ENCODE measurements at regions not wholly inside any gene's neighbourhood (a gene's known extent, or its start where the extent isn't known, plus 50 kb on each side); places are given as distances from the start of the nearest gene placed in this dataset.

- no peak overlapping the region for H3K27ac ChIP-seq
- H3K27me3 ChIP-seq: no peaks in the 10 kb centered on the region
- DNase-seq (ENCODE audit: extremely low spot score in 2 of 2): no peak
- H3K4me3 ChIP-seq: no peak overlapping the region
- no peaks in the 10 kb centered on the region for H3K9me3 ChIP-seq
- no peak for TF ChIP-seq POLR2AphosphoS5 (IDR thresholded peaks at IDR 0.05; ENCODE audit: insufficient read depth in 1 of 2, low read depth in 1 of 2)
- TF ChIP-seq CTCF (IDR thresholded peaks at IDR 0.05): no peak
- no peak for TF ChIP-seq POLR2A (IDR thresholded peaks at IDR 0.05)
- no peaks in the 10 kb centered on the region for H3K36me3 ChIP-seq
- H3K4me1 ChIP-seq: no peaks in the 10 kb centered on the region
- intact Hi-C loops (cut with DNase I): no loop called here
Observed at GRCh38 chr11:95306801-95307200, 75.8 kb upstream of the SESN3 start.

GRCh38 chr11:95306123-95306522 lies 75.1 kb upstream of the SESN3 start:
- no peak overlapping the region for H3K4me3 ChIP-seq
- no peaks in the 10 kb centered on the region for H3K4me1 ChIP-seq
- no peak overlapping the region for H3K27ac ChIP-seq
- H3K36me3 ChIP-seq: no peaks in the 10 kb centered on the region
- intact Hi-C loops (cut with DNase I): no loop called here
- DNase-seq (ENCODE audit: extremely low spot score in 2 of 2): no peak
- H3K9me3 ChIP-seq: no peaks in the 10 kb centered on the region
- H3K27me3 ChIP-seq: no peaks in the 10 kb centered on the region
- TF ChIP-seq POLR2A (IDR thresholded peaks at IDR 0.05): no peak
- no peak for TF ChIP-seq CTCF (IDR thresholded peaks at IDR 0.05)
- no peak for TF ChIP-seq POLR2AphosphoS5 (IDR thresholded peaks at IDR 0.05; ENCODE audit: insufficient read depth in 1 of 2, low read depth in 1 of 2)

- no peak overlapping the region for H3K4me3 ChIP-seq
- H3K4me1 ChIP-seq: no peaks in the 10 kb centered on the region
- H3K27ac ChIP-seq: no peak overlapping the region
- H3K36me3 ChIP-seq: no peaks in the 10 kb centered on the region
- TF ChIP-seq CTCF (IDR thresholded peaks at IDR 0.05) (no peak), POLR2AphosphoS5 (IDR thresholded peaks at IDR 0.05; ENCODE audit: insufficient read depth in 1 of 2, low read depth in 1 of 2) (no peak), POLR2A (IDR thresholded peaks at IDR 0.05) (no peak)
- intact Hi-C loops (cut with DNase I): no loop called here
- DNase-seq (ENCODE audit: extremely low spot score in 2 of 2): no peak
- H3K27me3 ChIP-seq: no peaks in the 10 kb centered on the region
- no peaks in the 10 kb centered on the region for H3K9me3 ChIP-seq
Observed at GRCh38 chr11:95305705-95306104, 74.7 kb upstream of the SESN3 start.

- Histone ChIP-seq H3K27me3 (no peaks in the 10 kb centered on the region), H3K4me1 (no peaks in the 10 kb centered on the region), H3K36me3 (no peaks in the 10 kb centered on the region), H3K4me3 (no peak overlapping the region), H3K27ac (no peak overlapping the region), H3K9me3 (no peaks in the 10 kb centered on the region)
- no peak for TF ChIP-seq POLR2A (IDR thresholded peaks at IDR 0.05)
- no peak for TF ChIP-seq CTCF (IDR thresholded peaks at IDR 0.05)
- no peak for TF ChIP-seq POLR2AphosphoS5 (IDR thresholded peaks at IDR 0.05; ENCODE audit: insufficient read depth in 1 of 2, low read depth in 1 of 2)
- DNase-seq (ENCODE audit: extremely low spot score in 2 of 2): no peak
- intact Hi-C loops (cut with DNase I): no loop called here
Observed at GRCh38 chr11:95304777-95305176, 73.8 kb upstream of the SESN3 start.

- no peak overlapping the region for H3K4me3 ChIP-seq
- H3K4me1 ChIP-seq: no peaks in the 10 kb centered on the region
- TF ChIP-seq POLR2AphosphoS5 (IDR thresholded peaks at IDR 0.05; ENCODE audit: insufficient read depth in 1 of 2, low read depth in 1 of 2) (no peak), CTCF (IDR thresholded peaks at IDR 0.05) (no peak)
- H3K27ac ChIP-seq: no peak overlapping the region
- intact Hi-C loops (cut with DNase I): no loop called here
- DNase-seq (ENCODE audit: extremely low spot score in 2 of 2): no peak
- H3K27me3 ChIP-seq: no peaks in the 10 kb centered on the region
- H3K9me3 ChIP-seq: no peaks in the 10 kb centered on the region
- no peaks in the 10 kb centered on the region for H3K36me3 ChIP-seq
Observed at GRCh38 chr11:95302211-95302610, 71.2 kb upstream of the SESN3 start.
